Tongue (tissue), 1 donor: ENCODE measurements at regions not wholly inside any gene's neighbourhood (a gene's known extent, or its start where the extent isn't known, plus 50 kb on each side); places are given as distances from the start of the nearest gene placed in this dataset.

Experiments
- DNase-seq: peaks from one replicate; pipeline ENCODE4 v3.0.0-alpha.2; 2015

- peak; percentile 74 for DNase-seq
Measured at GRCh38 chr20:6613280-6613861, 154.1 kb upstream of the BMP2 start.

DNA sequence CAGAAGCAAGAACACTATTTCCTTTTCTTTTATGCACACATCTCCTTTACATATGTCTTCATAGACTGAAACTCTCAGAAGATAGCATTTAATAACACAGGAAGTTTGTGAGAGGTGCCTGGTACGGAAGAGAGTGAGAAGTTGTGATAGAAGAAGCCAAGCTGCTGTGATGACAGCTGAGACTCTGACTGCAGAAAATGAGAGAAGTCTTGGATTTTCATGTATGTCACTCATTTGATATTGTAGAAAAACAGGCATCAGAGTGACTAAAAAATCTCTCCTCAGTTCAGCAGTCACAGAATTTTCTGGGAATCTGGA is 154.9 kb upstream of the BMP2 start:
- no peak for DNase-seq

DNA sequence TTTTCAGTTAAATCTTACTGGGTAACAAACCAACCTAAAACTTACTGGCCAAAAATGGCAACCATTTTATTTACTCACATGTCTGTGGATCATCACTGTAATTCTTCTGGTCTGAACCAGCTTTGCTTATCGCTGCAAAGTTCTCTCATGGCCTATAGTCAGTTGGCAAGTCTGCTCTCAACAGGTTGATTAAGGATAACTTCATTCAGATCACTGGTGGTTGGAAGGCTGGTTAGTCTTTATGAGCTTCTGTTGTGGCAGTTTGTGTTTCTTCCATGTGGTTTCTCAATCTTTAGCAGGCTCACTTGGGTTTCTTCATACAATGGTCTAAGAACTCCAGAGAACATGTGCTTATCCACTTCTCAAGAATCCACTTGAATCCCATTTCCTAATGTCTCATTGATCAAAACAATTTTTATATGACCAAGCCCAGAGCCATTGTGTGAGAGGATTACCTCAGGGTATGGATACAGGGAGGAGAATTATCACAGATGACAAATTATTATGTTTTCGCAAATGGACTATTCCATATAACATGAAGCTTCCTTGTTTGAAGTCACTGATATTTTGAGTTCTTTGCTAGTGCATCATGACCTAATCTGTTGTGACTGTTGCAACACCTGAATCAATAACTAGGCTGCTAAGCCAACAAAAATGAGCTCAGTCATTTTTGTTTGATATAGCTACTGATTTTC is 155.4 kb upstream of the BMP2 start:
- DNase-seq, result no peak

GRCh38 chr20:6606651-6607050 is 160.8 kb upstream of the BMP2 start:
- no peak for DNase-seq

DNA sequence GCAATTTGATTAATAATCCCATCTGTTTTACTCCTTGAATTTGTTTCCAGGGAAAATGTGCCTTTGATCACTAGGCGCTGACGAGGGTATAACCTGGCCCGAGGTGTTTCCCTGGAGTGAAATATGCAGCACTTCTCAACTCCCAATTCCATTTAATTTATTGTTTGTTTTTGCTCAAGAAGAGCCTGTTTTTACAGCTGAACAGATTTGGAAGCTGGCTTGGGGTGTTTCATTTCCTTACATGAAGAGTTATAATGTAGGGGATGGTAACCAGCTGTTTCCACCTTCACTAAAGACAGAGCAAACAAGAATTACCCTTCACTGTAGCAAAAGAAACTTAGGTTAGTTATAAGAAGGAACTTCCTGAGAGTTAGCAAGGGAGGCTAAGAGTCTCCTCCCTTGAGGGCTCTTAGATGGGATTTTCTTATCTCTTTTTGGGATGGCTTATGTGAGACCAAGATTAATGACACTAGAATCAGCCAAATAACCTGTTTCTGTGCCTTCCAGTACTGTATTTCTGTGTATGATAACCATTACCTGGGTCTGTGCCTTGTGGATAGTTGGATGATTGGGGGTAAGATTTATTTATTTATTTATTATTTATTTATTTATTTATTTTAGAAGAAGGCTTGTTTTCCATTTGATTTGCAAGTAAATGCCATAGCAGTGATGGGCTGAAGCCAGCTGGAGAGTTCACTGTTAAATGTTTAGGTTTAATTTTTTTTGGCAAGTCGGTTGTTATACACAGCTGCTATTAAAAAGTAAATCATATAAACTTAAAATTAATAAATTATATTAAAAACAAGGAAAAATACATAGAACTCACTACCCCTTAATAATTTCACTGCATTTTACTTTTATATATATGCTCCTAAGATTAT is 162.2 kb upstream of the BMP2 start:
- DNase-seq, result no peak

DNA sequence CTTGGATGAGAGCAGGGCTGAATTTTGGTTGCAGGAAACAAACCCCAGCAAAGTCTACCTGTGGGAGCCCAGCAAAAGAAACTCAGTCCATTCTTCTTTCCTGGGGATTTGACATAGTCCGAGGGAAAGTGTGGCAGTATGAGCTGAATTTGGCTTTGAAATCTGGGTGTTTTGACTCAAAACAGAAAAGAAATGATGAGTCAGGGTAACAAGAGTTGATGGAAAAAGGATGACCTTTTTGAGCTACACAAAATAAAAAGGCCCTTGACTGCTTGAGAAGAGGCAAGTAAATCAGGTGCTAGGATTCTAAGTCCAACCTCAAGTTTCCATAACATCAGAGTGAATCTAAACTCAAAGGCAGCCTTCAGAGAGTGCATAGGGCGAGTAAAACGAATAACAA is 163.3 kb upstream of the BMP2 start:
- DNase-seq, result no peak

DNA sequence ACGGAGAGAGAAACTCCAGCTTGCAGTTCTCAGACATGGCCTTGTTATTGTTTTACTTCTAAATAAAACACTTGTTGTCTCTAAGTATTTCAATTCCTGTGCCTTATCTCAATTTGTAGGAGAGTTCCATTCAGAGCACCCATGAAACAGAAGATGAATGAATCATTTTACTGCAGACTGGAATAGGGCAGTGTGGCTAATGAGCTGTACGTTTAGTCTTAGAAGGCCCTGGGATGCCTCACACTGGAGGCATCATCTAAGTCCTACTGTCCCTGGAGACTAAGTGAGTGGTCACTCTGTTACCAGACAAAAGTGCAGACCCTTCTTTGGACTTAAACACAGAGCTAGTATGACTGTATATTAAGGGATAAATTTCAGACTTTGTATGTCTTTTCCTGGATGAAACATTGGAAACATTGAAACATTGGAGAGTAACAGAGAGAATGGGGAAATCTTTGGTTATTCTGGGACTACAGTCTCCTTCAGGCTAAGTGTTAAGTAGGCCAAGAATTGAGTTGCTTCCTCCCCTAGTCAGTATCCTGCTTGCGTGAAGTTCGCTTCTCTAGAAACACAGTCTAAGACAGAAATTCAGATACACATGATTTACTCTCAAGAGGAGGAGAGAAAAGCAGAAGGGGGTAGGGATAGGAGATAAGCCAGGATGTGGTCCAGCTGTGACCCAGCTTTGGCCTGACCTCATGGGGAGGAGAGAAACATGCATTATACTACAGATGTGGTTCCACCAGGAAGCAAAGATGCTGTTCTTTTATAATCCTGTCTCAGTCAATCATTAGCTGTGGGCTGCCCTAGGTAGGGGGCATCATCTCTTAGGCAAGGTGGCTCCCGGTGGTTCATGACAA is 167.4 kb upstream of the BMP2 start:
- DNase-seq, result no peak

DNA sequence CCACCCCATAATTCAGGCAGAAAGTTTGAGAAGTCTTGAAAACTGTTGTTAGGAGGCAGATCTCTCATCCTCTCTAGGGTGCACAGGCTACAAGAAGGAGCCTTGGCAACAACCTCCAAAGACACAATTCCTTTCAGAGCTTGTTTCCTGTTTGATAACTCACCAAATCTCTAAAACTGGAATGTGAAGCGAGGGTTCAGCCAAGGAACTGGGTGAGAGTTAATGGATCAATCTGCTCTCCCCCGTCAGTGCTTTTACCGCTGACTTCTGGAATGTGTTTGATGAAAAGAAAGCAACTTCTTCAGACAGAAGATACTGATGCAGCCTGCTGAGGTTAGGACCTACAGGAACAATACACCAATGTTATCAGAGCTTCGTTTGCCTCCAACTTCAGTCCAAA is 171.8 kb upstream of the BMP2 start:
- no peak for DNase-seq

- peak; percentile 69 for DNase-seq
Measured at GRCh38 chr20:6590891-6591637, 176.4 kb upstream of the BMP2 start.

GRCh38 chr20:6588296-6588695 is 179.2 kb upstream of the BMP2 start:
- no peak for DNase-seq

DNA sequence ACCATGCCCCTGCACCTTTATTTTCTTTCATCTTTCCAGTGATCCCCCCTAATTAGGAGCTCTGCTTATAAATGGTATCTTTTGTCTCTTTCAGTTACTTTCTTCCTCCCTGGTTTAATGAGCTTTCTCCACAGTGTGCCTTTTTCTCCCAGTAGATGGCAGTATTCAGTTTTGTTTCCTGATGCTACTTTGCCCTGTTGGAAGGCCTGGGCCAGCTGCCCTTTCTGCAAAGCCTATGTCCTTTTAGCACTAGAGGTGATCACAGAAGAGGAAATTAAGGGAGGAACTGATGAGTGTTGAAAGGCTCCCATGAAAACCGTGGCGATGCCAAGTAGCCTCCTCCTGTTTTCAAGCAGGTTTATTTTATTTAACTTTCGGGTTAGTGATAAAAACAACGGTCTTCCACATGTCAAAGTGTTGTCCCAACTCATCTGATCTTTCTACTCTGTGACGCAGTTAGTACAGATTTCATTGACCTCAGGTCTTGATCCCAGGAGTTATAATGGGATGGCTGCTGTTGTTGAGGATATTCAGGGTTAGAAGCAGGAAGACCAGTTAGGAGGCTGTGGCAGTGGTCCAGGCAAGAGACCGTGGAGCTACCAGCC is 184.2 kb upstream of the BMP2 start:
- DNase-seq, result peak; percentile 79

DNA sequence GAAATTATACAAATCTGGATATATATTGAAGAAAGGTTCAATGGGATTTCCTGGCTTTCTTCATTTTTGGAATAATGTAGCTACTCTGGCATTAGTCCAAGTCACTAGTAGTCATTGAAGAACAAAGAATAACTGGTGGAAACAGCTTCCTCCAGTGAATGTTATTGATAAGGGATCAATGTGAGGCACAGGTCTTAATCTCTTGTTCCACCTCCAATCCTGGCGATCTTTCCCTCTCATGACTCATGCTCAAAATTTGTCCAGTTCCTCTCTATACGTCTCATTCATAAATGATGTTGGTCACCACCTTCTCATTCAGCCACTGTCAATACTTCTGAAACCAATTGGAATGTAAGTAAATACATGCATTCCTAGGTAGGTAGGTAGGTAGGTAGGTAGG is 185.0 kb upstream of the BMP2 start:
- DNase-seq, result no peak

DNA sequence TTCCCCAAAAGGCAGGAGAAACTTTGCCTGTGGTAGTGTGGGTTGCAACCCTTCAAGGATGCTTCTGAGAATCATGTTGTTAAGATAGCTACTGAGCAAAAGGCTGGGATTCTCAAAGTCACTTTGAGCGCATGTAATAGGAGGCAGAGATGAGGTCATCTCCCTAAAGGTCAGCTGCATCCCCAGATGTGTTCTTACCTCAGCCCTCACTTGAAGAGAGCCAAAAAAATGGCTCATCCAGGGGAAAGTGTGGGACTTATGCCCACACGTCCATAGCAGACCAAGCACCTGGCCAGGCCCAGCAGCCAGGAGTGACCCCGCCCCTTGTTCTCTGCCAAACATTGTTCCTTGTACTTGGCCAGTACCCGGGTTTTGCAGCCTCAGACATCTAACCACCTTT is 187.0 kb upstream of the BMP2 start:
- no peak for DNase-seq

DNA sequence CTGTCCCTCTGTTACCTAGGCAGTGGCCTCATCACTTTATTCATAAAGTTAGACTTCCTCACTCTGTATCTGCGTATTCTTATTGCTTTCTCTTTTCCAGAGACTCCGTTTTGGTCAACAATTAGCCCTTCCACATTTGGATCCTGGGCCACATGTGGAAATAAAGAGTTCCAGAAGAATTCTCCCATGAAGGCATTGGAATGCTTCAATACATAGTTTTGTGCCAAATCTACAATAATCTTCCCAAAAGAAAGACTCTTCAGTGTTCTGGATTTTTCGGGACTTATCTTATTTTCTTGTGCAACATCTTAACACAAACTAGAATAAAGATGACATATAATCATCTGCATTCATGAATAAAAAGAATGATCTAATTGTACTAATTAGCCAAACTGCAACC is 187.7 kb upstream of the BMP2 start:
- DNase-seq, result no peak

GRCh38 chr20:6579417-6579816 is 188.1 kb upstream of the BMP2 start:
- DNase-seq, result no peak

GRCh38 chr20:6577451-6577850 is 190.0 kb upstream of the BMP2 start:
- no peak for DNase-seq

DNA sequence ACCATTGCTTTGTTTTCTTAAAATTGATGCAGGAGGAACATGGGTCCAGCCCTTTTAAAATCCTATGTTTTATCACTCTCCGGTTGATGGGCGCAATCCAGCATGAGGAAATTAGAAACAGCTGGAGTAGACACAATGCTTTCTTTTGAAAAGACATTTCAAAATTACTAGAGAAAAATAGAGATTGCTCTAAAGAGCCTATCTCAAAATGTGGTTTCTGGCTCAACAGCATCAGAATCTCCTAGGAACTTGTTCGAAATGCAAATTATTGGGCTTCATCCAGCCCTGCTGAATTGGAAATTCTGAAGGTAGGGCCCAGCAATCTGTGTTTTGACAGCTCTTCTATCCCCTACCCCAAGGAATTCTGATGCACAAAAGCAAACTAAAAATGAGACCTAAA is 190.8 kb upstream of the BMP2 start:
- peak; percentile 46 for DNase-seq

DNA sequence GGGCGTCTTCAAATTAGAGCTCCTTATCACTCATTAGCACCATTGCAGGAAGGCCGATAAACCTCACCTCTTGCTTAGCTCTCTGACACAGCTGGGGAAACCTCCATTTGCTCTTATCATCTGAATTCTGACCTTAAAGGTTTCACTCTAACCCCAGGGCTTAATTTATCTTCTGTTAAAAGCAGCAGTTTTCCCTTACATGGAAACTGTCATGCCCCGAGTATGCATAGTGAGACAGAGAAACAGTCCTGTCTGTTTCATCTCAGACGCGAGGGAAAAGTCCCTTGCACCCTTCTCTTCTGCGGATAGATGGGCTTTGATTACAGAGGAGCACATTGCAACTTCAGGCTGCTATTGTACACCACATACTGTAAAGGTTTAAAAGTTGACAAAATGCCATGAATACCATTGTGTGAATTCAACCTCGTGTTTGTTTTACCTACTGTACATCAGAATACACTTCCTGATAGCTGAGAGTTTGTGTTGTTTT is 191.5 kb upstream of the BMP2 start:
- no peak for DNase-seq

DNA sequence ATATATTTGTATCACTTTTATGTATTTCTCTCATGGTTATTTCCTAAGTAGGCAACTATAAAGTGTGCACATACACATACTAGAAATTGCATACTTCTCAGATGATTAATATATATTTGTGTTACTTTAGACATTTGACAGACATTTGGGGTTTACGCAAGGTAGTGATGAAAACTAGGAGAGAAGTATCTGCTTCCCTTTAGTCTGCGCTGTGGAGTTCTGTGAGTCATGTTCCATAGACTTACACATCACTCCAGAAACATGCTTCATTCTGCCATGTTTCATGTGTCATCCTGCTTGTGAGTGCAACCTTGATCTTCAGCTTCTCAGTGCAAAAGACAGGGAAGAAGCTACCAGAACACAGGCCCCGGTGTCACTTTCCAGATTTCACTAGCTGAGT is 200.7 kb upstream of the BMP2 start:
- DNase-seq, result no peak

GRCh38 chr20:6562111-6562510 is 205.4 kb upstream of the BMP2 start:
- DNase-seq, result no peak

DNA sequence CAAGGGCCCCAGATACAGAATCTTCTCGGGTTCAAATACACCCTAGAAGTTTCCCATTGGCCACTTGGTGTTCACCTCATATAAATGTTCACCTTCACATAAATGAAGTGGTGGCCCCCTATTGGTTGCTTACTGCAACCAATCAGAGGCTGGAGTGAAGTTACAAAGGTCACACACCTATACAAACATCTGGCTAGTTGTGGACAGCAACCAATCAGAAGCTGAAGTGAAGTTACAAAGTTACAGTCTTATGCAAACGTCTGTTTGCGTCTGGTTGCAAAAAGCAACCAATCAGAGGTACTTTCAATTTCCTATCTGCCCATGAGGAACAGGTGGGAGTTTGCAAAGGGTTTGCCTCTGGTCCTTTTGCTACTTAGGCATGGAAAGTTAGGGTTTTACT is 206.5 kb upstream of the BMP2 start:
- no peak for DNase-seq
